ENCODE measurements at regions not wholly inside any gene's neighbourhood (a gene's known extent, or its start where the extent isn't known, plus 50 kb on each side); places are given as distances from the start of the nearest gene placed in this dataset.

DNA sequence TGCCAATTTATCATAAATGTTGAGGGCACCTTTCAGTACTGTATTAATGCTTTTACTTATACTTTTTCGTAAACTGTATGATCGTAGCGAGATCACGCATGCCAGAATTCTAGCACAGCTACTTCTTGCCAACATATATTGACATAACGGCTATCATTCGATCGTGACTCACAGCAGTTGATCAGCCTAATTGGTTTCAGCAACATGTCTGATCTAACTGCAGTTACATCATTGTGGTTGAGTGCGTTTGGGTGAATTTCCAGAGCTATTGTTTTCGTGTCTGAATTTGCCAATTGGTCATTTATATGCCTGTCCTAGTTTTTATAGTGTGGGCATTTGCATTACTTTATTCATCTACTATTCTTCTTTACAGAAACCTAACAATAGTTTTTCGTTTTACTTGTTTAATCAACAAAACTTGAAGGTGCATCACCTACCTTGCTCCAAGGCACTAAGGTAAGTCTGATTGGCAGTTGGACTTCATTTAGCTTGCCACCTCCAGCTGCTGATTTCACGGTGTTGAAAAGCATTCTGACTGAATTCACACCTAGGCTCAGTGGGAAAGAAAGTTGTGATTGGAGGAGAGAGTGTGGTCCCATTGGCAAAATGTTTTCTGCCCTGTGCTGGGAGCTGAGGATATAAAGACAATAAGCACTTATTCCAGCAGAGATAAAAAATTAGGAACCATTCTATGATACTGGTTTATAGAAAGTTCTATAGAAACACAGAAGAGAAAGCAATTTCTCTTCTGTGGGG lies 120.9 kb upstream of the RGMA start:
- 41 to 48% methylated on average over 11 of the region's 11 CpGs for WGBS, 2 donors

DNA sequence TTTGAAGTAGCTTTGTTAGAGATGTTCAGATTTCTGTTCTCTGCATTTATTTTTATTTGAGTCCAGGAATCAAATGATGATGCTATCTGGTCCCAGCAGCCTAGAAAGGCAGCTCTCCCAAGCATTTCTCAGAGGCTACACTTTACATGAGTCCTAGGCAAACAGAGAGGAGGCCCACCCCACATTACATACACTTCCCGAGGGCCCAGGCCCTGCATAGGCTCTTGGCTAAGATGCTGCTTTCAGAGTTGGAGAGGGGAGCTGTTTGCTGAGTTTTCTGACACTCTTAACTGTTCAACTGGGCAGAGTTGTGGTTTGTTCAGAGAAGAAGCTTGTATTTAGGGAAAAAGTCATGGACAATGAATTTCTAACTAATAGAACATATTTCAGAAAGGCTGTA lies 117.9 kb upstream of the RGMA start:
- DNase-seq = no peak
- no peak for TF ChIP-seq POLR2A (IDR thresholded peaks at IDR 0.05)
- TF ChIP-seq, protein P1, sequence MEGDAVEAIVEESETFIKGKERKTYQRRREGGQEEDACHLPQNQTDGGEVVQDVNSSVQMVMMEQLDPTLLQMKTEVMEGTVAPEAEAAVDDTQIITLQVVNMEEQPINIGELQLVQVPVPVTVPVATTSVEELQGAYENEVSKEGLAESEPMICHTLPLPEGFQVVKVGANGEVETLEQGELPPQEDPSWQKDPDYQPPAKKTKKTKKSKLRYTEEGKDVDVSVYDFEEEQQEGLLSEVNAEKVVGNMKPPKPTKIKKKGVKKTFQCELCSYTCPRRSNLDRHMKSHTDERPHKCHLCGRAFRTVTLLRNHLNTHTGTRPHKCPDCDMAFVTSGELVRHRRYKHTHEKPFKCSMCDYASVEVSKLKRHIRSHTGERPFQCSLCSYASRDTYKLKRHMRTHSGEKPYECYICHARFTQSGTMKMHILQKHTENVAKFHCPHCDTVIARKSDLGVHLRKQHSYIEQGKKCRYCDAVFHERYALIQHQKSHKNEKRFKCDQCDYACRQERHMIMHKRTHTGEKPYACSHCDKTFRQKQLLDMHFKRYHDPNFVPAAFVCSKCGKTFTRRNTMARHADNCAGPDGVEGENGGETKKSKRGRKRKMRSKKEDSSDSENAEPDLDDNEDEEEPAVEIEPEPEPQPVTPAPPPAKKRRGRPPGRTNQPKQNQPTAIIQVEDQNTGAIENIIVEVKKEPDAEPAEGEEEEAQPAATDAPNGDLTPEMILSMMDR (IDR thresholded peaks at IDR 0.05) = no peak
- intact Hi-C loops (cut with DNase I) = no loop called here
- peaks cover 0 to 11% (median 0%) of the 10 kb centered on the region in 3 donors for H3K4me1 ChIP-seq
- 56 to 60% methylated on average over 1 of the region's 1 CpG for WGBS, 2 donors
- no peaks in the 10 kb centered on the region for H3K9me3 ChIP-seq
- H3K27ac ChIP-seq = no peak overlapping the region
- no peak overlapping the region for H3K4me3 ChIP-seq
- H3K36me3 ChIP-seq = no peaks in the 10 kb centered on the region
- H3K27me3 ChIP-seq = no peaks in the 10 kb centered on the region

More for the DNA sequence above, 120.9 kb upstream of the RGMA start:
- H3K4me1 ChIP-seq = peaks cover 0 to 11% (median 0%) of the 10 kb centered on the region in 3 donors
- DNase-seq = no peak
- no peak overlapping the region for H3K4me3 ChIP-seq
- H3K27ac ChIP-seq = no peak overlapping the region
- TF ChIP-seq POLR2A (IDR thresholded peaks at IDR 0.05) = no peak
- TF ChIP-seq, protein P1 (IDR thresholded peaks at IDR 0.05) = no peak
- no peaks in the 10 kb centered on the region for H3K27me3 ChIP-seq
- no peaks in the 10 kb centered on the region for H3K36me3 ChIP-seq
- no peaks in the 10 kb centered on the region for H3K9me3 ChIP-seq
- intact Hi-C loops (cut with DNase I) = no loop called here

DNA sequence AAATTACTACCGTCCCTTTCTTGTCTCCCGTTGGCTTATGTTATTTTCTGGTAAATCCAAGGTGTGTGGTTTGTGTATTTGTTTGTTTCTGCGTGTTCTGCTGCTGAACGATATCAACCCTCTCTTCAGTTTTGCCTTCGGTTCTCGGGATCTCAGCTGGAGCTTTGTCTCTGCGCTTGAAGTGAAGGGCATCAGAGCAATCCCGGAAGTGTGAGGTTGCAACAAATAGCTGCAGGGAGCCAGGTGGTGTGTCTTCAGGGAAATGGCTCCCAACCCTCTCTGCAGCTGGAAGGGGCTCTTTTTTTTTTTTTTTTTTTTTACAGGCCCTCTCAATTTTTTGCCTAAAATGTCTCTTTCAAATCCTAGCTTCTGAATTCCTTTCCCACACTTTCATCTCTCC lies 116.4 kb upstream of the RGMA start:
- Histone ChIP-seq H3K4me3 (no peak overlapping the region), H3K9me3 (no peaks in the 10 kb centered on the region), H3K27me3 (peaks cover 0 to 4% (median 0%) of the 10 kb centered on the region in 4 donors), H3K27ac (no peak overlapping the region), H3K4me1 (peaks cover 0 to 11% (median 0%) of the 10 kb centered on the region in 3 donors), H3K36me3 (no peaks in the 10 kb centered on the region)
- TF ChIP-seq POLR2A (IDR thresholded peaks at IDR 0.05) = no peak
- 88 to 97% methylated on average over 8 of the region's 8 CpGs for WGBS, 2 donors
- DNase-seq = no peak
- intact Hi-C loops (cut with DNase I) = no loop called here

DNA sequence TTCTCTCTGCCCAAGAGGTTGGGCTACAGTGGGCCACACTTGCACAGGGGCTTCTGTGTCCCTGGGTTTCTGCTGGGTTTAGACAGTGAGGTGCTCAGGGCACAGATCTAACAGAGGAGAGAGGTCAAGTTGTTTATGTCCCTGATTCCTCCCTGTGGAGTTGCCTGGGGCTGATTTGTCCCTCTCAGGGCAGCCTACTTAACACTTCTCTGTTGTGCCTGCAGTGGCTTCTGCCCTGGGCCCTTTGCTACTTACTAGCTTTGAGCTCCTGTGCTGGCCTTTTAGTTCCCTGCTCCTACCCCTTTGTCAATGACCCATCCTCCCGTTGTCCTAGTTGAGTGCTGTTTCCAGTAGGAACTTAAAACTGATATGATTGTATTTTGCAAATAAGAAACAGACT lies 114.0 kb upstream of the RGMA start:
- intact Hi-C loops (cut with DNase I) = no loop called here
- H3K4me1 ChIP-seq = no peaks in the 10 kb centered on the region
- peaks cover 0 to 4% (median 0%) of the 10 kb centered on the region in 3 donors for H3K9me3 ChIP-seq
- no peak overlapping the region for H3K27ac ChIP-seq
- peaks cover 0 to 18% (median 0%) of the 10 kb centered on the region in 4 donors for H3K27me3 ChIP-seq
- H3K4me3 ChIP-seq = no peak overlapping the region
- H3K36me3 ChIP-seq = no peaks in the 10 kb centered on the region
- no peak for TF ChIP-seq POLR2A (IDR thresholded peaks at IDR 0.05)
- TF ChIP-seq, protein P1 (IDR thresholded peaks at IDR 0.05) = no peak
- WGBS, 2 donors = 50 to 67% methylated on average over 1 of the region's 1 CpG
- DNase-seq = no peak

DNA sequence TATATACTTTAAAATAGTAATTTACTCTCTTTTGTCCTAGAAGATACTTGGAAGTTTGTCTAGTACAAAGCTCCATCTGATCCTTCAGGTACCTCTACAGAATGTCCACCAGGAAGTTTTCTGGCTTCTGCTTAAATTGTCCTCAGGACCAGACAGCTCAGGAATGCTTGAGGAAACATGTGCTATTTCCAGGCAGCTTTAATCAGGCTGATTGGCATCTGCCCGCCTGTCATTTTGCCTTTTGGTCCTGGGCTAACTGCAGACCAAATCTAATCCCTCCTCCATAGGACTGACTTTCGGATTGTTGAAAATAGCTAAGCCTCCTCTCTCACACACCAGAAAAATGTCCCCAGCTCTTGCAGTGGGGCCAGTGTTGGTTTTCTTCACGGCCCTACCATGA lies 113.4 kb upstream of the RGMA start:
- intact Hi-C loops (cut with DNase I) = no loop called here
- peaks cover 0 to 18% (median 0%) of the 10 kb centered on the region in 4 donors for H3K27me3 ChIP-seq
- TF ChIP-seq, protein P1 (IDR thresholded peaks at IDR 0.05) = no peak
- TF ChIP-seq POLR2A (IDR thresholded peaks at IDR 0.05) = no peak
- H3K4me1 ChIP-seq = no peaks in the 10 kb centered on the region
- no peaks in the 10 kb centered on the region for H3K36me3 ChIP-seq
- no peak overlapping the region for H3K27ac ChIP-seq
- H3K4me3 ChIP-seq = no peak overlapping the region
- peaks cover 0 to 11% (median 0%) of the 10 kb centered on the region in 3 donors for H3K9me3 ChIP-seq
- WGBS, 2 donors = 83 to 93% methylated on average over 3 of the region's 3 CpGs
- DNase-seq = no peak
